RWPE1 (cell line): ENCODE measurements at regions not wholly inside any gene's neighbourhood (a gene's known extent, or its start where the extent isn't known, plus 50 kb on each side); places are given as distances from the start of the nearest gene placed in this dataset.

Experiments
- CTCF ChIA-PET: fragments of 350-600 bp; sonication (Branson Sonifier 250); formaldehyde crosslinking; extraction: SDS; loops from one replicate; lab custom pipeline; 2021; lab: Yijun Ruan, JAX
- POLR2A ChIA-PET: fragments of 400-600 bp; formaldehyde crosslinking; extraction: SDS; loops from one replicate; lab custom pipeline; 2020; ENCODE audit warnings: antibody characterized with exemption; ENCODE audit not compliant: low non-redundant PET; lab: Yijun Ruan, JAX
- DNase-seq: peaks from one replicate; pipeline ENCODE4 v3.0.0; 2012; ENCODE audit warnings: low spot score
- H3K27ac ChIP-seq: fragments of 450-650 bp; 2 replicates; pipeline ENCODE4 v1.5.1; 2017
- TF ChIP-seq, protein P1 (sequence below): fragments of 450-650 bp; conservative IDR thresholded peaks from 2 replicates; pipeline ENCODE4 v1.5.1; 2017; ENCODE audit warnings: low read depth, mild to moderate bottlenecking

- DNase-seq, result no peak
- POLR2A ChIA-PET, result no interaction called here
- no peak overlapping the region for H3K27ac ChIP-seq
- CTCF ChIA-PET, result no interaction called here
- TF ChIP-seq, protein P1, sequence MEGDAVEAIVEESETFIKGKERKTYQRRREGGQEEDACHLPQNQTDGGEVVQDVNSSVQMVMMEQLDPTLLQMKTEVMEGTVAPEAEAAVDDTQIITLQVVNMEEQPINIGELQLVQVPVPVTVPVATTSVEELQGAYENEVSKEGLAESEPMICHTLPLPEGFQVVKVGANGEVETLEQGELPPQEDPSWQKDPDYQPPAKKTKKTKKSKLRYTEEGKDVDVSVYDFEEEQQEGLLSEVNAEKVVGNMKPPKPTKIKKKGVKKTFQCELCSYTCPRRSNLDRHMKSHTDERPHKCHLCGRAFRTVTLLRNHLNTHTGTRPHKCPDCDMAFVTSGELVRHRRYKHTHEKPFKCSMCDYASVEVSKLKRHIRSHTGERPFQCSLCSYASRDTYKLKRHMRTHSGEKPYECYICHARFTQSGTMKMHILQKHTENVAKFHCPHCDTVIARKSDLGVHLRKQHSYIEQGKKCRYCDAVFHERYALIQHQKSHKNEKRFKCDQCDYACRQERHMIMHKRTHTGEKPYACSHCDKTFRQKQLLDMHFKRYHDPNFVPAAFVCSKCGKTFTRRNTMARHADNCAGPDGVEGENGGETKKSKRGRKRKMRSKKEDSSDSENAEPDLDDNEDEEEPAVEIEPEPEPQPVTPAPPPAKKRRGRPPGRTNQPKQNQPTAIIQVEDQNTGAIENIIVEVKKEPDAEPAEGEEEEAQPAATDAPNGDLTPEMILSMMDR, result no peak
These were observed 59.7 kb upstream of the TMEM108 start for GRCh38 chr3:132978464-132978863.

GRCh38 chr3:132974097-132974496 is 64.1 kb upstream of the TMEM108 start:
- CTCF ChIA-PET, result interaction anchor here (0.6 kb wide), 1 partner anchor 17 kb away, joined by 3 read pairs; no protein-coding TSS in a partner anchor
- H3K27ac ChIP-seq, result no peak overlapping the region
- TF ChIP-seq, protein P1, result no peak
- POLR2A ChIA-PET, result no interaction called here
- DNase-seq, result no peak

DNA sequence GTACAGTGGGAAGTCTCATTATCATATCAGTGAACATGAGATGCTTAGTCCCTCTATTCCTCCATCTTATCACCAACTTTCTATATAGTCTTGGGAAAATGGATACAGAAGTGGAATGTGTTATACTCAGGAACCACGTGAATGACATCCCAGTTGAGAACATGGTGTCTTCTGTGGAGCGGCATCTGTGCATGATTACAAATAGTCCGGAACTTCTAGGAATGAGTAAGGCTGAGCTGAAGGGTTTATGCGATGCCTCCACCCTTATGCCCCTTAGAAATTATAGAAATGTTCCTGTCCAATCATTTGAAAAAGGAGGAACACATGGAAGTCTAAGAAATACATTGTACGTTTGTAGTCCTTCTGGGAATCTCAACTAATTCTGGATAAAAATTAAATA is 64.8 kb upstream of the TMEM108 start:
- POLR2A ChIA-PET, result no interaction called here
- TF ChIP-seq, protein P1, result no peak
- DNase-seq, result no peak
- H3K27ac ChIP-seq, result no peak overlapping the region
- CTCF ChIA-PET, result interaction anchor here (0.6 kb wide), 1 partner anchor 18 kb away, joined by 3 read pairs; no protein-coding TSS in a partner anchor

DNA sequence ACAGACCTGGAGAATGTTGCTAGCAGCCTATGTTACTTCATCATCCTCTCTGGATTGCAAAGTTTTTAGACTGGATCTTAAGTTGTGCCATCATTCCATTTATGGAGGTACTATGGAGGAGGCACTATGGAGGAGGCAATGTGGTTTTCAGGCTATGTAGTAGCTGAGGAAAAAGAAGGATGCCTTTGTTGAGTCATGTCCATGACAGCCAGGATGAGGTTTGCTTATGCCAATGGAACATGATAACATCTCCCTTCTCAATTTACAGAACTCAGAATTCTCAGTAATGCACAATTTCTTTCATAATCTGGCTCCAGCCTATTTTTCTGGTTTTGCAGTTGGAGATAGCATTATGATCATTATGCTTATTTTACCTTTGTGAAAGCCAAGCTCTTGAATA is 65.9 kb upstream of the TMEM108 start:
- ChIA-PET POLR2A (no interaction called here), CTCF (no interaction called here)
- TF ChIP-seq, protein P1, result no peak
- DNase-seq, result no peak
- H3K27ac ChIP-seq, result no peak overlapping the region

- DNase-seq, result no peak
- POLR2A ChIA-PET, result no interaction called here
- CTCF ChIA-PET, result no interaction called here
- no peak overlapping the region for H3K27ac ChIP-seq
- TF ChIP-seq, protein P1, result no peak
These were observed 71.8 kb upstream of the TMEM108 start for GRCh38 chr3:132966374-132966773.

DNA sequence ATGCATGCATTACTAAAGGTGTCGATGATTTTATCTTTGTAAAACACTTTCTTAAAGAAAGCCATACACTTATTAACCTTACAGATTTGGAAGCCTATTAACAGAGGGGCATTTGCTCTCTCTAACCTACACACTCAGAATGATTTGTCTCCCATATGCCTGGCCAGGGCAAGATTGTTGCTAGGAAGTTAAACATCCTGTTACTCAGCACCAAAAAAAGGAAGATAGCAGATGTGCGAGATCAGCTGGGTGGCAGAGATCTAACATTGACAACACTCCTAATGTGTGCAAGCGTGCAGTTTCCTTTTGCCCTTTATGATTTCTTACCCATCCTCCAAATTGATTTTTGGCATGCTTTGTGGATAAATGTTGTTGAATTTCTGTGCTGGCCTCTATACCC is 73.9 kb upstream of the TMEM108 start:
- ChIA-PET POLR2A (no interaction called here), CTCF (no interaction called here)
- H3K27ac ChIP-seq, result no peak overlapping the region
- no peak for DNase-seq
- TF ChIP-seq, protein P1, result no peak
